HUDEP-2 (cell line): ENCODE measurements at regions not wholly inside any gene's neighbourhood (a gene's known extent, or its start where the extent isn't known, plus 50 kb on each side); places are given as distances from the start of the nearest gene placed in this dataset.
"Not testable (repeated sequence)": the region's sequence is repeated elsewhere in the genome, so short reads cannot be mapped to it uniquely, and the experiment has no call there.

ENCODE experiments used
- DNase-seq, 76 experiments: peaks; one replicate each; lab custom pipeline; 2025; ENCODE audit not compliant: unreplicated experiment in 76 of 76; lab: John Stamatoyannopoulos, UW

- DNase-seq, result peak in 3 of 76 experiments; percentile 0 to 1 (median 1)
Observed at GRCh38 chrX:3512150-3512549, 165.7 kb upstream of the MXRA5 start.

DNA sequence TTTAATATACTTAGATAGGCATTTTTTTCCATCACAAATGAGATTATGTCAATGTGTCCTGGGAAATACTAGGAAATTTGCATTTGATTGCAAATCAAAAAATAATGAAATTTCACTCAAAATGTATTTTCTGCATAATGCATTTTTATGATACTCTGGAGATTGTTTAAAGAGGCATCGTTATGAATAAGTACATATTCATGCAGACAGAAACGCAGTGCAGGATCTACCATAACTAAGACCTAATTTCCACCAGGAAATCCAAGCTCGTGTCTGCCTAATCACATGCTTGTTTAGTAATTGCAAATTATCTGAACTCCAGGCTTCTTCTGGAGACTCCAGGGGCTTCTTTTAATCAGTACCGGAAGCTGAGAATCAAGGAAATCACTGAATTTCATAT lies 163.5 kb upstream of the MXRA5 start:
- DNase-seq, result no peak

GRCh38 chrX:3504916-3505315 lies 158.5 kb upstream of the MXRA5 start:
- no peak for DNase-seq

DNA sequence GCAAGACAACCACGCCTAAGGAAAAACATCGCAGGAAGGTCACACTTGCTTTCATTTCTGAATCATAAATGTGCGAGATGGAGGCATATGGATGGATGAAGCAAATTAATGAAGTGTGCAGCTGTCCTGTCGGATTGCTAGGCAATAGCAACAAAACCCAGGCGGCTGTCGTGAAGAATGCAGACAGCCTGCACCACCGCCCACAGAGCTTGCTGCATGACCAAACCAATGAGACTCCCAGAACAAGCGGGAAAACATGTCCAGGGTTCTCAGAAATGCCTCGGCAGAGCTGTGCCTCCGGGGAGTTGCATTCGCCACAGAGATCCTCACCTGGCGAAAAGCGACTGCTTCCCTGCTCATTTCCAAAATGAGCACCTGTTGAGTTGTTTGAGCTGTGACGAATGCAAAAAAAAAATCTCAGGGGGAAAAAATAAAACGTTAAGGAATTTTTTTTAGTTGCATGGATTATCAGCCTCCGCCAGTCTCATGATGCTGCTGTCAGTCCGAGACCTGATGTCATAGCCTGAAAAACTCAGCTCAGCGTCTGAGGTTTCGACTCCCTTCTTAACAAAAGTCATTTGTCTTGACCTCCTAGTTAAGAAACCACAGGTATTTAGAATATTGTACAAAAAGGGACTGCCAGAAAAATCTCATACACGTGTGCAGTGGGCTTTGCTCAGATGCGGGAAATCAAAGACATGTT lies 155.5 kb upstream of the MXRA5 start:
- no peak for DNase-seq

- not testable (repeated sequence) for DNase-seq
Observed at GRCh38 chrX:3495836-3496769, 149.7 kb upstream of the MXRA5 start.

GRCh38 chrX:3493605-3494004 lies 147.2 kb upstream of the MXRA5 start:
- DNase-seq, result no peak

DNA sequence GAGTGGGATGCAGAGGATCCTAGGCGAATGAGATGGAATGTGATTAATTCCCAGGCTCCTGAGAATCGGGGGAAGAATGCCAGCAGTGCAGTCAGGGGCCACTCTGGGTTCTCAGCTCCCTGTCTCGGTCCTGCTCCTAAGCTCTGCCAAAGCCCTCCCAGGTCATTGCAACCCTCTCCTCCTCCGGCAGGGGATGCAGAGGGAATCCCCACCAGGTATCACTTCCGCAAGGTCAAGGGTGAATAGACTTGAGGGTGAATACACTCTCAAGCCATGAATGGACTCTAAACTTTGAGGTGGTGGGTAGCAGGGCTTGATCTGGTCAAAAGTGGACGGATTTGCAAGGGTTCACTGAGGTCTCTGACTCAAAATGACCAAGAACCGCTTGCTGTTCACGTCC lies 139.3 kb upstream of the MXRA5 start:
- DNase-seq, result no peak

- DNase-seq, result no peak
Observed at GRCh38 chrX:3479026-3479425, 132.6 kb upstream of the MXRA5 start.

DNA sequence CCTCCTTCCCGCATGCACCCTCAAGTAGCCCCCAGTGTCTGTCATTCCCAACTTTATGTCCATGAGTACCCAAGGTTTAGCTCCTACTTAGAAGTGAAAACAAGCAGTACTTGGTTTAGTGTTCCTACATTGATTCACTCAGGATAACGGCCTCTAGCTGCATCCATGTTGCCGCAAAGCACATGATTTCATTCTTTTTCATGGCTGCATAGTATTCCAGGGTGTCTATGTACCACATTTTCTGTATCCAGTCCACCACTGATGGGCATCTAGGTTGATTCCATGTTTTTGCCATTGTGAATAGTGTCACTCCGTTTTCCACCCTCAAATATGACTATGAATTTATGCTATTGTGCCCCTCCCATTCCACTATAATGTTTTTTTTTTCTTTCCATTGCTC lies 130.5 kb upstream of the MXRA5 start:
- no peak for DNase-seq

- DNase-seq, result peak in 1 of 76 experiments; percentile 6
Observed at GRCh38 chrX:3470211-3470679, 123.8 kb upstream of the MXRA5 start.

- DNase-seq, result no peak
Observed at GRCh38 chrX:3468031-3468430, 121.6 kb upstream of the MXRA5 start.

GRCh38 chrX:3465017-3465416 lies 118.6 kb upstream of the MXRA5 start:
- no peak for DNase-seq

DNA sequence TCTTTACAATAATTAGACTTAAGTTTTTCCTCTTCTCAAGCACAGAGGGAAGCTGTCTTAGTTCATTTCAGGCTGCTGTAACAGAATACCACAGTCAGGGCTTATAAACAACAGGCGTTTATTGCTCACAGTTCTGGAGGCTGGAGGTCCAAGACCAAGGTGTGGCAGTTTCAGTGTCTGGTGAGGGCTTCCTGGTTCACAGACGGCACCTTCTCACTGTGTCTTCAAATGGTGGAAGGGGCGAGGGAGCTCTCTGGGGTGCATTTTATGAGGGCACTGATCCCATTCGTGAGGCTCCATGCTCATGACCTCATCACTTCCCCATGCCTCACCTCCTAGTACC lies 115.7 kb upstream of the MXRA5 start:
- DNase-seq, result no peak

DNA sequence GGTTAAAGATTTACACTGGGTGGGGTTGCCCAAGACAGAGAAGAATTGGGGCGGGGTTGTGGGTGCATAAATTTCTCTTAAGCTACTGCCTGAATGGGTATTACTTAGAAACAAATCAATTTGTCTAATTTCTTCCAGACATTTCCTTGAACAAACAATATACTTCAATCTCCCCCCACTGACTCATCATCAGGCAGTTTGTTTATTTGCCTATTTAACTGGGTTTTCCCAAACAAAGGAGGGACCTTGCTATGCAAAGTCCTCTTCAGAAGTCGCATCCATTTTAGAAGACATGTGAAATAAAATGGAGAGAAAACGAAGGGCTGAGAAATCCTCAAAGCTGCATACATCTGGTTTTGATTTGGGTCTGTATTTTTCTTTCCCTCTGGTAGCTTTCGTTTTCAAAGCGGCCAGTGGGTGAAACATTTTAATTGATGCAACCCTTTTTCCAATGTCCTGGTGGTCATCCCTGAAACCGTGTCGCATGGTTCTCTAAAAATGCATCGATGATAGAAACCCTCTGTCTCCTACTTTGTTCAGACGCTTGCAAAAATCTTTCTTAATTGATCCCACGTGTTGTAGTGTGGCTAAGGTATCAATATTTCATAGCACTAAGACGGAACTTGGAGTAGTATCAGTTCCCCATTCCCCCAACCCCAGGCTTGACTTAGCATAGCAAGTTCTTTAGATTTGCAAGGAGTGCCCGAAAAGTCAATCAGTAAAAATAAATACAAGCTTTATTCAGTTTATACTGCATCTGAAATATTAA lies 115.1 kb upstream of the MXRA5 start:
- DNase-seq, result no peak

DNA sequence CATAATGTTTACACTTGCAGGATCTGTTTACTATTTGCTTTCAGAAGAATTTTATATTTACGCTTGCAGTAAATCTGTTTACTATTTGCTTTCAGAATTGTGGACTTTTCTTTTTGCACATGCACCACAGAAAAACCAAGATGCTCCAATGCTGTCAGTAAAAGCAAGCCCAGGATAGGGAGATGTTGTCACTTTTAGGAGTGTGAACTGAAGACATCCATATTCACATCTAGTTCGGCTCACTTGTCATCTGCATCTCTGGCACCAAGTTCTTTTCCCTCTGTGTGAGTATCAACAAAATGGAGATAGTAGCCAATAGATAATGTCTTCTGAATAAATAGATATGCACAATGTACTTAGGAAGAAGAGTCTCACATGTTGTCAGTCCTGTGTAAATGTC lies 109.3 kb upstream of the MXRA5 start:
- DNase-seq, result no peak

- DNase-seq, result no peak
Observed at GRCh38 chrX:3451571-3451970, 105.1 kb upstream of the MXRA5 start.

GRCh38 chrX:3450881-3451570 lies 104.6 kb upstream of the MXRA5 start:
- no peak for DNase-seq

GRCh38 chrX:3449287-3449686 lies 102.8 kb upstream of the MXRA5 start:
- no peak for DNase-seq

GRCh38 chrX:3448563-3448962 lies 102.1 kb upstream of the MXRA5 start:
- DNase-seq, result no peak

DNA sequence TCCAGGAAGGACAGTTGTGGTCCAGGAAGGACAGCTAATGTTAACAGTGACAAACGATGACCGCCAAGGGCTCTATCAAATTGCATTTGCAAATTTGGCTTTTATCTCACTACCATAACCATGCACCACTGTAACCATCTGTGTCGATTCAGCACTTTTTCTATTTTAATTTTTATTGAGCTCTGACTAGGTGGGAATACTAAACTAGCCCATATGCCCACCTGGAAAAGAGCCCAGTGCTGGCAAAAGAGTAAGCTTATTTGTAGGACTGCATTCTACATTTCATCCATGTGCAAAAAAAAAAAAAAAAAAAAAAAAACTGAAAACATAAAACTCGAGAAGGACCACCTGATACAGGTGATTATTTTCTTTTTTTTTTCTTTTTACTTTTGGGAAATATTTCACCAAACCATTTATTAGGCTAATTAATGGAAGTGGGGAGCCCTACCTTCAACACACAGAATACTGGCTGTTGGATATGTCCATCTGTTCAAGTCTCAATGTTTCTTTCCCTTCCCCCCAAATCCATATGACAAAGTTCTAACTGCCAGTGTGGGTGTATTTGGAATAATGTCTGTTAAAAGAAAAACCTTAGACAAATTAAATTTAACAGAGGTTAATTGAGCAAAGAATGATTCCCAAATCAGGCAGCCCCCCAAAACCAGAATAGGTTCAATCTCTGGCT lies 99.5 kb upstream of the MXRA5 start:
- no peak for DNase-seq
